Neural cell (in vitro differentiated cells): ENCODE measurements at regions not wholly inside any gene's neighbourhood (a gene's known extent, or its start where the extent isn't known, plus 50 kb on each side); places are given as distances from the start of the nearest gene placed in this dataset.

Experiments used
- H2AFZ ChIP-seq: fragments of 200-600, 300-800 bp; sonication (generic), shearing (Covaris generic); 2 replicates; pipeline ENCODE4 v1.6.0; 2014; ENCODE audit warnings: low read depth, mild to moderate bottlenecking, antibody characterized with exemption, low read length, moderate library complexity
- H3F3A ChIP-seq: fragments of 200-600 bp; shearing (Covaris generic); 2 replicates; pipeline ENCODE4 v1.6.1; 2016; ENCODE audit warnings: mild to moderate bottlenecking, moderate library complexity, mixed read lengths, antibody characterized with exemption, low read length; ENCODE audit not compliant: insufficient read depth, poor library complexity, severe bottlenecking
- H3K27ac ChIP-seq: fragments of 200-600, 300-800 bp; sonication (generic), shearing (Covaris generic); 2 replicates; pipeline ENCODE4 v1.5.1; 2014; ENCODE audit warnings: mild to moderate bottlenecking, low read length, moderate library complexity
- H3K27me3 ChIP-seq: fragments of 300-800, 200-600 bp; sonication (generic), shearing (Covaris generic); 2 replicates; pipeline ENCODE4 v1.6.0; 2014; ENCODE audit warnings: mild to moderate bottlenecking, low read depth, low read length, moderate library complexity; ENCODE audit not compliant: insufficient read depth
- H3K36me3 ChIP-seq: fragments of 300-800, 200-600 bp; sonication (generic), shearing (Covaris generic); 2 replicates; pipeline ENCODE4 v1.5.1; 2014; ENCODE audit warnings: mild to moderate bottlenecking, antibody characterized with exemption, low read length, moderate library complexity; ENCODE audit not compliant: insufficient read depth
- H3K4me2 ChIP-seq: fragments of 300-800, 200-600 bp; sonication (generic), shearing (Covaris generic); 2 replicates; pipeline ENCODE4 v1.6.0; 2014; ENCODE audit warnings: mild to moderate bottlenecking, low read length
- H3K4me3 ChIP-seq: fragments of 300-800, 200-600 bp; sonication (generic), shearing (Covaris generic); 2 replicates; pipeline ENCODE4 v1.5.1; 2014; ENCODE audit warnings: mild to moderate bottlenecking, low read length, moderate library complexity
- H3K79me2 ChIP-seq: fragments of 200-600 bp; shearing (Covaris generic); replicated peaks from 2 replicates; pipeline ENCODE4 v1.6.0; 2014; ENCODE audit warnings: mild to moderate bottlenecking, low read length, moderate library complexity; ENCODE audit not compliant: insufficient read depth
- H3K9ac ChIP-seq: fragments of 300-800, 200-600 bp; sonication (generic), shearing (Covaris generic); 2 replicates; pipeline ENCODE4 v1.6.1; 2016; ENCODE audit warnings: mild to moderate bottlenecking, low read length, mixed read lengths
- H3K9me2 ChIP-seq: fragments of 200-600 bp; shearing (Covaris generic); 2 replicates; pipeline ENCODE4 v1.6.1; 2016; ENCODE audit warnings: mild to moderate bottlenecking, low read length, mixed read lengths; ENCODE audit not compliant: insufficient read depth
- H3K9me3 ChIP-seq: fragments of 200-600, 300-800 bp; sonication (generic), shearing (Covaris generic); 2 replicates; pipeline ENCODE4 v1.6.1; 2016; ENCODE audit warnings: mild to moderate bottlenecking, mixed run types, low read length, moderate library complexity, mixed read lengths
- H4K20me1 ChIP-seq: fragments of 200-600 bp; shearing (Covaris generic); 2 replicates; pipeline ENCODE4 v1.6.1; 2016; ENCODE audit warnings: mild to moderate bottlenecking, mixed run types; ENCODE audit not compliant: insufficient read depth
- EP300 ChIP-seq: fragments of 450-650 bp; conservative IDR thresholded peaks from 2 replicates; pipeline ENCODE4 v1.6.1; 2014; ENCODE audit warnings: antibody characterized with exemption, mild to moderate bottlenecking, moderate library complexity; ENCODE audit not compliant: poor library complexity, severe bottlenecking
- EZH2 ChIP-seq: fragments of 200-600, 300-800 bp; shearing (Covaris generic), sonication (generic); IDR thresholded peaks from 2 replicates; pipeline ENCODE4 v1.6.1; 2014; ENCODE audit warnings: antibody characterized with exemption, low read length, borderline replicate concordance, mild to moderate bottlenecking; ENCODE audit not compliant: insufficient read depth, poor library complexity, severe bottlenecking
- MXI1 ChIP-seq: fragments of 450-650 bp; conservative IDR thresholded peaks from 2 replicates; pipeline ENCODE4 v1.6.1; 2014; ENCODE audit warnings: antibody characterized with exemption, mild to moderate bottlenecking; ENCODE audit not compliant: poor library complexity, severe bottlenecking
- POLR2AphosphoS5 ChIP-seq: IDR thresholded peaks from 2 replicates; pipeline ENCODE4 v1.6.1; 2012
- RAD21 ChIP-seq: fragments of 450-650 bp; conservative IDR thresholded peaks from 2 replicates; pipeline ENCODE4 v1.6.1; 2014; ENCODE audit warnings: antibody characterized with exemption, mild to moderate bottlenecking, moderate library complexity
- SMC3 ChIP-seq: fragments of 450-650 bp; conservative IDR thresholded peaks from 2 replicates; pipeline ENCODE4 v1.6.1; 2014; ENCODE audit warnings: antibody characterized with exemption, mild to moderate bottlenecking, moderate library complexity; ENCODE audit not compliant: poor library complexity
- TAF1 ChIP-seq: IDR thresholded peaks from 2 replicates; pipeline ENCODE4 v1.6.1; 2012; ENCODE audit warnings: low read depth
- TF ChIP-seq, protein P1 (sequence below): IDR thresholded peaks from 2 replicates; pipeline ENCODE4 v1.6.1; 2012; ENCODE audit warnings: borderline replicate concordance
- TF ChIP-seq, protein P2 (sequence below): fragments of 450-650 bp; IDR thresholded peaks from 2 replicates; pipeline ENCODE4 v1.5.1; 2014; ENCODE audit warnings: antibody characterized with exemption, mild to moderate bottlenecking, moderate library complexity; ENCODE audit not compliant: poor library complexity, severe bottlenecking

DNA sequence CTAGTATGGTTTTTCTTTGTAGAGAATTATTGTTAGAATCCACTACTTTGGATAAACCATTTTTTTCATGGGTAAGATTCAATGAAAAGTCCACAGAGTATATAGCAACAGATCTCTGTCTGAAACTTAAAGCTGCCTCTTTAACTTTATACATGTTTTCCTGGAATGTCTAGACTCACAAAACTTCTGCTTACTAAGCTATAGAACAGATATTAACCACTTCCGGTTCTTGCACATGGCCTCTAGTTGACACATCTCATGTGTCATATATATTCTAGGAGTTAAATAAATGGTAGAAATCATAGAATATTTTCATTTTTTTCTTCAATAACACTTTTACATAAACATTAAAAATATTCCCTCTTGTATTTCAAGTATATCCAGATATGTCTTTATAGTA is 1693.9 kb downstream of the SI start:
- Histone ChIP-seq H3K36me3 (no peaks in the 10 kb centered on the region), H4K20me1 (no peaks in the 10 kb centered on the region), H2AFZ (no peak overlapping the region), H3K9me2 (no peaks in the 10 kb centered on the region), H3K27ac (no peak overlapping the region), H3K9me3 (no peaks in the 10 kb centered on the region), H3K4me2 (no peak overlapping the region), H3F3A (no peaks in the 10 kb centered on the region), H3K9ac (no peak overlapping the region), H3K79me2 (no peaks in the 10 kb centered on the region), H3K4me3 (no peak overlapping the region), H3K27me3 (no peaks in the 10 kb centered on the region)
- TF ChIP-seq SMC3 (no peak), EP300 (no peak), TAF1 (no peak), EZH2 (no peak), RAD21 (no peak), POLR2AphosphoS5 (no peak), MXI1 (no peak)
- TF ChIP-seq, protein P1, sequence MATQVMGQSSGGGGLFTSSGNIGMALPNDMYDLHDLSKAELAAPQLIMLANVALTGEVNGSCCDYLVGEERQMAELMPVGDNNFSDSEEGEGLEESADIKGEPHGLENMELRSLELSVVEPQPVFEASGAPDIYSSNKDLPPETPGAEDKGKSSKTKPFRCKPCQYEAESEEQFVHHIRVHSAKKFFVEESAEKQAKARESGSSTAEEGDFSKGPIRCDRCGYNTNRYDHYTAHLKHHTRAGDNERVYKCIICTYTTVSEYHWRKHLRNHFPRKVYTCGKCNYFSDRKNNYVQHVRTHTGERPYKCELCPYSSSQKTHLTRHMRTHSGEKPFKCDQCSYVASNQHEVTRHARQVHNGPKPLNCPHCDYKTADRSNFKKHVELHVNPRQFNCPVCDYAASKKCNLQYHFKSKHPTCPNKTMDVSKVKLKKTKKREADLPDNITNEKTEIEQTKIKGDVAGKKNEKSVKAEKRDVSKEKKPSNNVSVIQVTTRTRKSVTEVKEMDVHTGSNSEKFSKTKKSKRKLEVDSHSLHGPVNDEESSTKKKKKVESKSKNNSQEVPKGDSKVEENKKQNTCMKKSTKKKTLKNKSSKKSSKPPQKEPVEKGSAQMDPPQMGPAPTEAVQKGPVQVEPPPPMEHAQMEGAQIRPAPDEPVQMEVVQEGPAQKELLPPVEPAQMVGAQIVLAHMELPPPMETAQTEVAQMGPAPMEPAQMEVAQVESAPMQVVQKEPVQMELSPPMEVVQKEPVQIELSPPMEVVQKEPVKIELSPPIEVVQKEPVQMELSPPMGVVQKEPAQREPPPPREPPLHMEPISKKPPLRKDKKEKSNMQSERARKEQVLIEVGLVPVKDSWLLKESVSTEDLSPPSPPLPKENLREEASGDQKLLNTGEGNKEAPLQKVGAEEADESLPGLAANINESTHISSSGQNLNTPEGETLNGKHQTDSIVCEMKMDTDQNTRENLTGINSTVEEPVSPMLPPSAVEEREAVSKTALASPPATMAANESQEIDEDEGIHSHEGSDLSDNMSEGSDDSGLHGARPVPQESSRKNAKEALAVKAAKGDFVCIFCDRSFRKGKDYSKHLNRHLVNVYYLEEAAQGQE = no peak
- TF ChIP-seq, protein P2, sequence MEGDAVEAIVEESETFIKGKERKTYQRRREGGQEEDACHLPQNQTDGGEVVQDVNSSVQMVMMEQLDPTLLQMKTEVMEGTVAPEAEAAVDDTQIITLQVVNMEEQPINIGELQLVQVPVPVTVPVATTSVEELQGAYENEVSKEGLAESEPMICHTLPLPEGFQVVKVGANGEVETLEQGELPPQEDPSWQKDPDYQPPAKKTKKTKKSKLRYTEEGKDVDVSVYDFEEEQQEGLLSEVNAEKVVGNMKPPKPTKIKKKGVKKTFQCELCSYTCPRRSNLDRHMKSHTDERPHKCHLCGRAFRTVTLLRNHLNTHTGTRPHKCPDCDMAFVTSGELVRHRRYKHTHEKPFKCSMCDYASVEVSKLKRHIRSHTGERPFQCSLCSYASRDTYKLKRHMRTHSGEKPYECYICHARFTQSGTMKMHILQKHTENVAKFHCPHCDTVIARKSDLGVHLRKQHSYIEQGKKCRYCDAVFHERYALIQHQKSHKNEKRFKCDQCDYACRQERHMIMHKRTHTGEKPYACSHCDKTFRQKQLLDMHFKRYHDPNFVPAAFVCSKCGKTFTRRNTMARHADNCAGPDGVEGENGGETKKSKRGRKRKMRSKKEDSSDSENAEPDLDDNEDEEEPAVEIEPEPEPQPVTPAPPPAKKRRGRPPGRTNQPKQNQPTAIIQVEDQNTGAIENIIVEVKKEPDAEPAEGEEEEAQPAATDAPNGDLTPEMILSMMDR = no peak

DNA sequence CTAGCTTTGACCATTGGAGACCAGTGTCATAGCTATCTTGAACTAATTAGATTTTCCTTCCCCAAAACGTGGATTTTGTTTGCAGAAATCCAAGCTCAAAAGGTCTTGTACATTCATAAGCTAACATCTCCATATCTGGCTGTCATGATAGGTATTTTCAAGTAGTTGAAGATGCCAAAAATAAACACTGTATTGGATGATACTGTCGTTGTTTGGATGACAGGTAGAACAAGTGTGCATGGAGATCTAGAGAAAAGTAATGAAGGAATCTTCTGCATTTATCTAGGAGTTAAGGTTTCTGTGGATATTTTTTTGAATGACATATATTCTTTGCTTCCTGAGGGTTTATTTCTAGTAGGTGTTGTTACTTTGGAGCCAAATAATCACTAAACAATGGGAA is 1696.1 kb downstream of the SI start:
- no peak overlapping the region for H2AFZ ChIP-seq
- H4K20me1 ChIP-seq = no peaks in the 10 kb centered on the region
- H3K4me3 ChIP-seq = no peak overlapping the region
- H3K27ac ChIP-seq = no peak overlapping the region
- TF ChIP-seq TAF1 = no peak
- TF ChIP-seq, protein P2 = no peak
- no peak for TF ChIP-seq EZH2
- TF ChIP-seq SMC3 = no peak
- no peak for TF ChIP-seq RAD21
- TF ChIP-seq, protein P1 = no peak
- peak; percentile 57 for TF ChIP-seq POLR2AphosphoS5
- no peak for TF ChIP-seq MXI1
- peak; percentile 79 for TF ChIP-seq EP300
- H3K79me2 ChIP-seq = no peaks in the 10 kb centered on the region
- H3K36me3 ChIP-seq = no peaks in the 10 kb centered on the region
- no peaks in the 10 kb centered on the region for H3K9me3 ChIP-seq
- H3K9me2 ChIP-seq = no peaks in the 10 kb centered on the region
- no peaks in the 10 kb centered on the region for H3K27me3 ChIP-seq
- H3F3A ChIP-seq = no peaks in the 10 kb centered on the region
- H3K9ac ChIP-seq = no peak overlapping the region
- H3K4me2 ChIP-seq = no peak overlapping the region
